ENCODE measurements at regions not wholly inside any gene's neighbourhood (a gene's known extent, or its start where the extent isn't known, plus 50 kb on each side); places are given as distances from the start of the nearest gene placed in this dataset.
A peak's percentile ranks its signal among the peaks of the same experiment; 100 is the strongest.

- TF ChIP-seq CTCF (IDR thresholded peaks at IDR 0.05) = peak in 1 of 7 experiments; percentile 9
- no peak for TF ChIP-seq POLR2A (IDR thresholded peaks at IDR 0.05)
Measured at GRCh38 chr10:113982769-113983168, 60.9 kb upstream of the ADRB1 start.
